CD4-positive, alpha-beta T cell (primary cell): ENCODE measurements at regions not wholly inside any gene's neighbourhood (a gene's known extent, or its start where the extent isn't known, plus 50 kb on each side); places are given as distances from the start of the nearest gene placed in this dataset.

ENCODE experiments used
- ATAC-seq: fragments of 200-7000 bp; cut with Tn5 transposase; one replicate; pipeline ENCODE4 v1.10.0; 2022; ENCODE audit warnings: mild to moderate bottlenecking; ENCODE audit not compliant: poor library complexity
- CTCF ChIA-PET: fragments of 350-600 bp; sonication (Branson Sonifier 250); formaldehyde crosslinking; loops from one replicate; lab custom pipeline; 2021; ENCODE audit warnings: antibody characterized with exemption, inconsistent platforms; lab: Charles Lee
- POLR2A ChIA-PET: fragments of 350-600 bp; sonication (Branson Sonifier 250); formaldehyde crosslinking; loops from one replicate; lab custom pipeline; 2021; ENCODE audit warnings: antibody characterized with exemption, inconsistent platforms; lab: Charles Lee
- DNase-seq, 14 experiments: peaks; one replicate each; pipeline ENCODE4 v3.0.0-alpha.2; 2013 to 2020; ENCODE audit warnings: mixed read lengths in 2 of 14
- H3K27ac ChIP-seq, 2 donors: one replicate each; pipeline versions ENCODE4 v1.5.1 to v1.7.0; 2013; ENCODE audit warnings: low read length in 2 of 2, low read depth in 1 of 2, mild to moderate bottlenecking in 1 of 2
- H3K27me3 ChIP-seq, 2 experiments: 1 replicate in 1 of 2; 2 replicates in 1 of 2; pipeline versions ENCODE4 v1.6.1 to v1.7.0; 2013; ENCODE audit warnings: low read length in 2 of 2, control low read depth in 1 of 2, mild to moderate bottlenecking in 1 of 2, moderate library complexity in 1 of 2; ENCODE audit not compliant: insufficient read depth in 2 of 2, control insufficient read depth in 1 of 2
- H3K36me3 ChIP-seq: one replicate; pipeline ENCODE4 v1.6.1; 2013; ENCODE audit warnings: low read length, control low read depth; ENCODE audit not compliant: insufficient read depth
- H3K4me1 ChIP-seq: one replicate; pipeline ENCODE4 v1.6.1; 2013; ENCODE audit warnings: low read length, control low read depth; ENCODE audit not compliant: insufficient read depth
- H3K4me3 ChIP-seq: one replicate; pipeline ENCODE4 v1.5.1; 2013; ENCODE audit warnings: mild to moderate bottlenecking, low read length, moderate library complexity
- H3K9me3 ChIP-seq, 2 experiments: 1 replicate in 1 of 2; 2 replicates in 1 of 2; pipeline versions ENCODE4 v1.6.1 to v1.7.0; 2013; ENCODE audit warnings: low read length in 2 of 2, mild to moderate bottlenecking in 2 of 2, control low read depth in 1 of 2, moderate library complexity in 1 of 2; ENCODE audit not compliant: control insufficient read depth in 1 of 2, insufficient read depth in 1 of 2
- H3K27ac Mint-ChIP-seq: one replicate; pipeline ENCODE4 v1.8.0; 2020; ENCODE audit warnings: mixed read lengths
- H3K27me3 Mint-ChIP-seq: one replicate; pipeline ENCODE4 v1.8.0; 2021; ENCODE audit warnings: mixed read lengths
- H3K36me3 Mint-ChIP-seq: one replicate; pipeline ENCODE4 v1.8.0; 2021; ENCODE audit warnings: low read depth, mixed read lengths
- H3K4me1 Mint-ChIP-seq: one replicate; pipeline ENCODE4 v1.8.0; 2021; ENCODE audit warnings: low read depth, mixed read lengths
- H3K4me3 Mint-ChIP-seq: one replicate; pipeline ENCODE4 v1.8.0; 2020; ENCODE audit warnings: mild to moderate bottlenecking, mixed read lengths
- H3K9me3 Mint-ChIP-seq: one replicate; pipeline ENCODE4 v1.8.0; 2020; ENCODE audit warnings: mixed read lengths
- CTCF ChIP-seq: fragments of 200-600 bp; IDR thresholded peaks from one replicate; pipeline ENCODE4 v1.8.0; 2022; ENCODE audit warnings: antibody characterized with exemption, mild to moderate bottlenecking
- intact Hi-C, 2 experiments: fragments of 100-400 bp; cut with DNase I in 1 of 2; cut with micrococcal nuclease in 1 of 2; formaldehyde crosslinking; loops; one replicate each; pipeline versions ENCODE4 v1.15.1 to v1.9.0; 2023 to 2025; cut with DNase I, micrococcal nuclease

DNA sequence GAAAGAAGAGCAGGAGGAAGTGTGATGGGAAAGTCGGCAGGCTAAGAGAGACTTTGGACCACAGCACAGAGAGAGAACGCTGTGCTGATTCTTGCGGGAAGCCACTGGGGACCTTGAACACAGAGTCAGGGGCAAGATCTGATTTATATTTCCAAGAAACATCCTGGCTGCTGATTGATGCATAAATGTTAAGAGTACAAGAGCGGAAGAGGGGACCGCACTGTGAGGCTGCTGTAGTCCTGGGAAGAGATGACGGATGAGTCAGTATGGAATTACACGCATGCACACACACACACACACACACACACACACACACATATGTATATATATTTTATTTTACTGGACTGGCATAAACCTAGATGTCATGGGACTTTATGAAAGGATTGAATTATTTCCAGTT, 865.6 kb upstream of the ID2 start:
- no peaks in the 10 kb centered on the region for H3K4me1 Mint-ChIP-seq
- H3K4me1 ChIP-seq: no peaks in the 10 kb centered on the region
- ATAC-seq: no peak
- H3K36me3 Mint-ChIP-seq: no peaks in the 10 kb centered on the region
- no peaks in the 10 kb centered on the region for H3K27me3 ChIP-seq
- no peak overlapping the region for H3K4me3 ChIP-seq
- ChIA-PET CTCF (no interaction called here), POLR2A (no interaction called here)
- no peak for DNase-seq
- H3K27ac ChIP-seq: no peak overlapping the region
- no peaks in the 10 kb centered on the region for H3K36me3 ChIP-seq
- peaks cover 2% of the 10 kb centered on the region for H3K9me3 Mint-ChIP-seq
- H3K27me3 Mint-ChIP-seq: no peaks in the 10 kb centered on the region
- intact Hi-C loops: no loop called here
- no peaks in the 10 kb centered on the region for H3K9me3 ChIP-seq
- no peak overlapping the region for H3K27ac Mint-ChIP-seq
- H3K4me3 Mint-ChIP-seq: no peak overlapping the region
- no peak for TF ChIP-seq CTCF

DNA sequence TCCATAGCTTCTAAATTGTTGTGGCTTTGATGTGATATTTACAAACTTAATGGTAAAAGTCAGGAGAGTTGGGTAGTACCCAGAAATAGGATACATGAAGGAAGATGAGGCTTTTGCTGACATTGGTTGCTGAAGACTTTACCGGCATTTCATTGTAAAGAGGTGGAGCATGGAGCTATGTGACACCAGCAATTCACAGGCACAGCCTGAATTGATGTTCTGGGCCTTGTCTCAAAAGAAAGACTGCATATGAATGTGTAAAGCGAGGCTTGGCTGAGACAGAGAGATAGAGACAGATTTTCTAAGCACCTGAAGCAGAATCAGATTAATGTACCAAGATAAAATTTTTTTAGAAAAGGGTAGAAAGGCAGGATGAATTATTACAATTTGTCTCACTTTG, 864.9 kb upstream of the ID2 start:
- no peak for TF ChIP-seq CTCF
- ATAC-seq (no peak), DNase-seq (no peak)
- no peaks in the 10 kb centered on the region for H3K4me1 Mint-ChIP-seq
- Histone ChIP-seq H3K4me1 (no peaks in the 10 kb centered on the region), H3K27ac (no peak overlapping the region), H3K27me3 (no peaks in the 10 kb centered on the region), H3K9me3 (no peaks in the 10 kb centered on the region), H3K36me3 (no peaks in the 10 kb centered on the region), H3K4me3 (no peak overlapping the region)
- POLR2A ChIA-PET: no interaction called here
- no peak overlapping the region for H3K4me3 Mint-ChIP-seq
- no peaks in the 10 kb centered on the region for H3K27me3 Mint-ChIP-seq
- CTCF ChIA-PET: no interaction called here
- intact Hi-C loops: no loop called here
- H3K27ac Mint-ChIP-seq: no peak overlapping the region
- no peaks in the 10 kb centered on the region for H3K36me3 Mint-ChIP-seq
- peaks cover 2% of the 10 kb centered on the region for H3K9me3 Mint-ChIP-seq

- Histone ChIP-seq H3K4me3 (no peak overlapping the region), H3K4me1 (no peaks in the 10 kb centered on the region), H3K27me3 (no peaks in the 10 kb centered on the region), H3K27ac (no peak overlapping the region), H3K36me3 (no peaks in the 10 kb centered on the region), H3K9me3 (no peaks in the 10 kb centered on the region)
- ATAC-seq: no peak
- ChIA-PET CTCF (no interaction called here), POLR2A (no interaction called here)
- Mint-ChIP-seq H3K4me3 (no peak overlapping the region), H3K36me3 (no peaks in the 10 kb centered on the region), H3K27me3 (no peaks in the 10 kb centered on the region), H3K27ac (no peak overlapping the region), H3K4me1 (no peaks in the 10 kb centered on the region), H3K9me3 (peaks cover 2% of the 10 kb centered on the region)
- no peak for TF ChIP-seq CTCF
- DNase-seq: no peak
- intact Hi-C loops: no loop called here
Observed at GRCh38 chr2:7819316-7819715, 862.5 kb upstream of the ID2 start.
